K562 (cell line): ENCODE measurements at regions not wholly inside any gene's neighbourhood (a gene's known extent, or its start where the extent isn't known, plus 50 kb on each side); places are given as distances from the start of the nearest gene placed in this dataset.

Experiments used
- CREB1 ChIP-seq, 2 experiments: sonication (generic) in 1 of 2; formaldehyde crosslinking in 1 of 2; IDR thresholded peaks; 2 replicates each; pipeline versions ENCODE4 v1.6.1 to v1.8.0; 2012 to 2022; ENCODE audit warnings: inconsistent platforms in 1 of 2, mild to moderate bottlenecking in 1 of 2, missing genetic modification reagents in 1 of 2, moderate library complexity in 1 of 2
- POLR2AphosphoS2 ChIP-seq: IDR thresholded peaks from 2 replicates; pipeline ENCODE4 v1.6.1; 2012; ENCODE audit warnings: low read length, improper control_type of control experiment
- TCF7L2 ChIP-seq: fragments of 150-350 bp; IDR thresholded peaks from 2 replicates; pipeline ENCODE4 v1.6.1; 2016; ENCODE audit warnings: low read depth, mild to moderate bottlenecking, low read length, moderate library complexity
- TF ChIP-seq, protein P1 (sequence below): sonication (generic); formaldehyde crosslinking; IDR thresholded peaks from 2 replicates; pipeline ENCODE4 v1.8.1; 2023; ENCODE audit warnings: mild to moderate bottlenecking, missing genetic modification reagents, moderate library complexity
- TF ChIP-seq, protein P2 (sequence below), 3 experiments: IDR thresholded peaks in 2 of 3; conservative IDR thresholded peaks in 1 of 3; 2 replicates each; pipeline ENCODE4 v1.5.1; 2011 to 2012; ENCODE audit warnings: low read length in 3 of 3, mild to moderate bottlenecking in 3 of 3, control low read depth in 2 of 3, improper control_type of control experiment in 1 of 3, inconsistent platforms in 1 of 3, low read depth in 1 of 3, mixed read lengths in 1 of 3, moderate library complexity in 1 of 3; ENCODE audit not compliant: insufficient read depth in 2 of 3
- TF ChIP-seq, protein P3 (sequence below): fragments of 250-450 bp; sonication (Bioruptor Pico); IDR thresholded peaks from 2 replicates; pipeline ENCODE4 v1.5.0; 2020; ENCODE audit warnings: mild to moderate bottlenecking

DNA sequence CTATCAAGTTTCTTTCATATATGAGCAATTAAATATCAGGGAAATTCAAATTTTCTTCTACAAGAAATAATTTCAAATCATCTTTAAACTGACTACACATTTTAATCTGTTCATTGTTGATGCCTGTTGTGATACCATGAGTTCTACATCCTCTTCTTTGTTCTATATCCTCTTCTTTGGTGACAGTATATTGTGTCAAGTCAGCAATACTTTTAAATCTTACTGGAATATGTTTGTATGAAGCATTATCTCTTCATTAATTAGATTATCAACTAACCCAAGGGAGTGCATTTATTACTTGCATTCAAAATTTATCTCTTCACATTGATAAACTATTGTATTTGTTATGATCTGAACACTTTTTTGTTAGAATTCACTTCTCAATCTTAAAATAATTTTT is 275.0 kb upstream of the INTU start:
- TF ChIP-seq, protein P1, sequence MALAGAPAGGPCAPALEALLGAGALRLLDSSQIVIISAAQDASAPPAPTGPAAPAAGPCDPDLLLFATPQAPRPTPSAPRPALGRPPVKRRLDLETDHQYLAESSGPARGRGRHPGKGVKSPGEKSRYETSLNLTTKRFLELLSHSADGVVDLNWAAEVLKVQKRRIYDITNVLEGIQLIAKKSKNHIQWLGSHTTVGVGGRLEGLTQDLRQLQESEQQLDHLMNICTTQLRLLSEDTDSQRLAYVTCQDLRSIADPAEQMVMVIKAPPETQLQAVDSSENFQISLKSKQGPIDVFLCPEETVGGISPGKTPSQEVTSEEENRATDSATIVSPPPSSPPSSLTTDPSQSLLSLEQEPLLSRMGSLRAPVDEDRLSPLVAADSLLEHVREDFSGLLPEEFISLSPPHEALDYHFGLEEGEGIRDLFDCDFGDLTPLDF (CRISPR knock-in tag): no peak
- TF ChIP-seq TCF7L2: no peak
- TF ChIP-seq, protein P2, sequence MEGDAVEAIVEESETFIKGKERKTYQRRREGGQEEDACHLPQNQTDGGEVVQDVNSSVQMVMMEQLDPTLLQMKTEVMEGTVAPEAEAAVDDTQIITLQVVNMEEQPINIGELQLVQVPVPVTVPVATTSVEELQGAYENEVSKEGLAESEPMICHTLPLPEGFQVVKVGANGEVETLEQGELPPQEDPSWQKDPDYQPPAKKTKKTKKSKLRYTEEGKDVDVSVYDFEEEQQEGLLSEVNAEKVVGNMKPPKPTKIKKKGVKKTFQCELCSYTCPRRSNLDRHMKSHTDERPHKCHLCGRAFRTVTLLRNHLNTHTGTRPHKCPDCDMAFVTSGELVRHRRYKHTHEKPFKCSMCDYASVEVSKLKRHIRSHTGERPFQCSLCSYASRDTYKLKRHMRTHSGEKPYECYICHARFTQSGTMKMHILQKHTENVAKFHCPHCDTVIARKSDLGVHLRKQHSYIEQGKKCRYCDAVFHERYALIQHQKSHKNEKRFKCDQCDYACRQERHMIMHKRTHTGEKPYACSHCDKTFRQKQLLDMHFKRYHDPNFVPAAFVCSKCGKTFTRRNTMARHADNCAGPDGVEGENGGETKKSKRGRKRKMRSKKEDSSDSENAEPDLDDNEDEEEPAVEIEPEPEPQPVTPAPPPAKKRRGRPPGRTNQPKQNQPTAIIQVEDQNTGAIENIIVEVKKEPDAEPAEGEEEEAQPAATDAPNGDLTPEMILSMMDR (IDR thresholded peaks at IDR 0.05 in 2 of 3, conservative IDR thresholded peaks at IDR 0.05 in 1 of 3; ENCODE audit: insufficient read depth in 2 of 3, low read depth in 1 of 3, low read length in 3 of 3): no peak
- TF ChIP-seq CREB1 (IDR thresholded peaks at IDR 0.05): no peak
- TF ChIP-seq CREB1 (CRISPR knock-in tag; IDR thresholded peaks at IDR 0.05): no peak
- TF ChIP-seq POLR2AphosphoS2: no peak
- TF ChIP-seq, protein P3, sequence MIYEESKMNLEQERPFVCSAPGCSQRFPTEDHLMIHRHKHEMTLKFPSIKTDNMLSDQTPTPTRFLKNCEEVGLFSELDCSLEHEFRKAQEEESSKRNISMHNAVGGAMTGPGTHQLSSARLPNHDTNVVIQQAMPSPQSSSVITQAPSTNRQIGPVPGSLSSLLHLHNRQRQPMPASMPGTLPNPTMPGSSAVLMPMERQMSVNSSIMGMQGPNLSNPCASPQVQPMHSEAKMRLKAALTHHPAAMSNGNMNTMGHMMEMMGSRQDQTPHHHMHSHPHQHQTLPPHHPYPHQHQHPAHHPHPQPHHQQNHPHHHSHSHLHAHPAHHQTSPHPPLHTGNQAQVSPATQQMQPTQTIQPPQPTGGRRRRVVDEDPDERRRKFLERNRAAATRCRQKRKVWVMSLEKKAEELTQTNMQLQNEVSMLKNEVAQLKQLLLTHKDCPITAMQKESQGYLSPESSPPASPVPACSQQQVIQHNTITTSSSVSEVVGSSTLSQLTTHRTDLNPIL (CRISPR knock-in tag): no peak
